Dedifferentiated amniotic fluid mesenchymal stem cell (primary cell): ENCODE measurements at regions not wholly inside any gene's neighbourhood (a gene's known extent, or its start where the extent isn't known, plus 50 kb on each side); places are given as distances from the start of the nearest gene placed in this dataset.
"Not testable (repeated sequence)": the region's sequence is repeated elsewhere in the genome, so short reads cannot be mapped to it uniquely, and the experiment has no call there.

Experiments
- DNase-seq: peaks from one replicate; pipeline ENCODE4 v3.0.0-alpha.2; 2016; ENCODE audit errors: extremely low spot score

- DNase-seq = peak; percentile 50
Observed at GRCh38 chr3:197430934-197431333, 124.8 kb downstream of the BDH1 start.

- no peak for DNase-seq
Observed at GRCh38 chr3:197430502-197430901, 125.3 kb downstream of the BDH1 start.

- no peak for DNase-seq
Observed at GRCh38 chr3:197428952-197429351, 126.8 kb downstream of the BDH1 start.

GRCh38 chr3:197428117-197428801, 127.5 kb downstream of the BDH1 start:
- peak; percentile 26 for DNase-seq

GRCh38 chr3:197427021-197427420, 128.6 kb upstream of the DLG1 start:
- DNase-seq = no peak

GRCh38 chr3:197426121-197426566, 127.7 kb upstream of the DLG1 start:
- no peak for DNase-seq

- DNase-seq = no peak
Observed at GRCh38 chr3:197425485-197426120, 127.2 kb upstream of the DLG1 start.

- no peak for DNase-seq
Observed at GRCh38 chr3:197424674-197425484, 126.5 kb upstream of the DLG1 start.

- no peak for DNase-seq
Observed at GRCh38 chr3:197424266-197424665, 125.9 kb upstream of the DLG1 start.

- DNase-seq = no peak
Observed at GRCh38 chr3:197423376-197423775, 125.0 kb upstream of the DLG1 start.

GRCh38 chr3:197422506-197422905, 124.1 kb upstream of the DLG1 start:
- DNase-seq = no peak

GRCh38 chr3:197421021-197421420, 122.6 kb upstream of the DLG1 start:
- no peak for DNase-seq

- DNase-seq = no peak
Observed at GRCh38 chr3:197420566-197420965, 122.2 kb upstream of the DLG1 start.

GRCh38 chr3:197420115-197420514, 121.7 kb upstream of the DLG1 start:
- DNase-seq = no peak

GRCh38 chr3:197419696-197420095, 121.3 kb upstream of the DLG1 start:
- DNase-seq = no peak

- DNase-seq = no peak
Observed at GRCh38 chr3:197417911-197418618, 119.7 kb upstream of the DLG1 start.

- no peak for DNase-seq
Observed at GRCh38 chr3:197417441-197417840, 119.0 kb upstream of the DLG1 start.

- not testable (repeated sequence) for DNase-seq
Observed at GRCh38 chr3:197411899-197412298, 113.5 kb upstream of the DLG1 start.

GRCh38 chr3:197410170-197410569, 111.8 kb upstream of the DLG1 start:
- not testable (repeated sequence) for DNase-seq

GRCh38 chr3:197408177-197408957, 110.0 kb upstream of the DLG1 start:
- no peak for DNase-seq

- DNase-seq = no peak
Observed at GRCh38 chr3:197407526-197407925, 109.1 kb upstream of the DLG1 start.
